CD14-positive monocyte (primary cell): ENCODE measurements at regions not wholly inside any gene's neighbourhood (a gene's known extent, or its start where the extent isn't known, plus 50 kb on each side); places are given as distances from the start of the nearest gene placed in this dataset.

ENCODE experiments used
- DNase-seq, 3 donors: peaks; one replicate each; pipeline ENCODE4 v3.0.0-alpha.2; 2011 to 2022
- H2AFZ ChIP-seq: 2 replicates; pipeline ENCODE4 v1.6.0; 2012; ENCODE audit warnings: mild to moderate bottlenecking, low read depth, low read length, inconsistent platforms; ENCODE audit not compliant: insufficient read depth, poor library complexity, severe bottlenecking
- H3K27ac ChIP-seq, 2 donors: 1 replicate in 1 of 2; 2 replicates in 1 of 2; pipeline ENCODE4 v1.5.1; 2012 to 2013; ENCODE audit warnings: low read length in 2 of 2, control low read depth in 1 of 2, inconsistent platforms in 1 of 2, low read depth in 1 of 2, mild to moderate bottlenecking in 1 of 2
- H3K27me3 ChIP-seq, 2 donors: one replicate each; pipeline versions ENCODE4 v1.6.0 to v1.6.1; 2011 to 2013; ENCODE audit warnings: low read length in 2 of 2; ENCODE audit not compliant: control insufficient read depth in 2 of 2, insufficient read depth in 2 of 2
- H3K36me3 ChIP-seq, 2 donors: replicated peaks in 1 of 2; 1 replicate in 1 of 2; 2 replicates in 1 of 2; pipeline versions ENCODE4 v1.5.1 to v1.6.1; 2012 to 2013; ENCODE audit warnings: low read length in 2 of 2, control low read depth in 1 of 2, inconsistent platforms in 1 of 2, mild to moderate bottlenecking in 1 of 2; ENCODE audit not compliant: insufficient read depth in 2 of 2, control insufficient read depth in 1 of 2
- H3K4me1 ChIP-seq, 2 donors: 1 replicate in 1 of 2; 2 replicates in 1 of 2; pipeline versions ENCODE4 v1.5.1 to v1.6.1; 2012 to 2013; ENCODE audit warnings: low read length in 2 of 2, control low read depth in 1 of 2, inconsistent platforms in 1 of 2, mild to moderate bottlenecking in 1 of 2, moderate library complexity in 1 of 2; ENCODE audit not compliant: insufficient read depth in 2 of 2, control insufficient read depth in 1 of 2
- H3K4me2 ChIP-seq: replicated peaks from 2 replicates; pipeline ENCODE3; 2012; ENCODE audit warnings: low read length, moderate library complexity, mild to moderate bottlenecking; ENCODE audit not compliant: poor library complexity, severe bottlenecking; ENCODE audit errors: extremely low read depth
- H3K4me3 ChIP-seq, 3 experiments: fragments of 200-600 bp in 1 of 3; sonication (generic) in 1 of 3; replicated peaks in 1 of 3; 1 replicate in 2 of 3; 2 replicates in 1 of 3; pipeline ENCODE4 v1.5.1; 2011 to 2013; ENCODE audit warnings: low read length in 3 of 3, mild to moderate bottlenecking in 3 of 3, control low read depth in 2 of 3, low read depth in 2 of 3, inconsistent platforms in 1 of 3, moderate library complexity in 1 of 3
- H3K79me2 ChIP-seq: 2 replicates; pipeline ENCODE4 v1.6.0; 2012; ENCODE audit warnings: mild to moderate bottlenecking, control low read depth, inconsistent platforms, low read length, moderate library complexity; ENCODE audit not compliant: insufficient read depth
- H3K9ac ChIP-seq: 2 replicates; pipeline ENCODE4 v1.6.0; 2017; ENCODE audit warnings: low read length, mild to moderate bottlenecking; ENCODE audit not compliant: insufficient read depth, poor library complexity, severe bottlenecking
- H3K9me3 ChIP-seq, 2 donors: replicated peaks in 1 of 2; 1 replicate in 1 of 2; 2 replicates in 1 of 2; pipeline versions ENCODE4 v1.5.1 to v1.6.1; 2012 to 2013; ENCODE audit warnings: low read length in 2 of 2, control low read depth in 1 of 2; ENCODE audit not compliant: control insufficient read depth in 1 of 2, insufficient read depth in 1 of 2
- H4K20me1 ChIP-seq: 2 replicates; pipeline ENCODE4 v1.6.0; 2012; ENCODE audit warnings: mild to moderate bottlenecking, low read length, control low read depth, moderate library complexity; ENCODE audit not compliant: insufficient read depth
- H3K27ac Mint-ChIP-seq, 7 donors: one replicate each; pipeline ENCODE4 v1.8.0; 2020; ENCODE audit warnings: mild to moderate bottlenecking in 7 of 7, mixed read lengths in 7 of 7, moderate library complexity in 6 of 7, inconsistent platforms in 2 of 7
- H3K27me3 Mint-ChIP-seq, 3 donors: one replicate each; pipeline ENCODE4 v1.8.0; 2021 to 2022; ENCODE audit warnings: low read depth in 3 of 3, mild to moderate bottlenecking in 3 of 3, mixed read lengths in 3 of 3, moderate library complexity in 3 of 3, inconsistent platforms in 1 of 3
- H3K36me3 Mint-ChIP-seq, 2 donors: one replicate each; pipeline ENCODE4 v1.8.0; 2020; ENCODE audit warnings: mixed read lengths in 2 of 2, inconsistent platforms in 1 of 2, mild to moderate bottlenecking in 1 of 2
- H3K4me1 Mint-ChIP-seq: one replicate; pipeline ENCODE4 v1.8.0; 2020; ENCODE audit warnings: mild to moderate bottlenecking, mixed read lengths
- H3K4me3 Mint-ChIP-seq, 2 donors: one replicate each; pipeline ENCODE4 v1.8.0; 2020; ENCODE audit warnings: mild to moderate bottlenecking in 2 of 2, mixed read lengths in 2 of 2, moderate library complexity in 1 of 2
- H3K9me3 Mint-ChIP-seq, 7 donors: one replicate each; pipeline ENCODE4 v1.8.0; 2020 to 2022; ENCODE audit warnings: mixed read lengths in 7 of 7, mild to moderate bottlenecking in 6 of 7, moderate library complexity in 6 of 7, inconsistent platforms in 2 of 7
- CTCF ChIP-seq: fragments of 200-600 bp; IDR thresholded peaks from one replicate; pipeline ENCODE4 v1.8.0; 2022; ENCODE audit warnings: antibody characterized with exemption, mild to moderate bottlenecking
- WGBS: methylation state at CpG from one replicate; pipeline ENCODE4 v1.1.5; 2013; ENCODE audit warnings: missing lambda C conversion rate; ENCODE audit not compliant: insufficient coverage; 5-methylcytosine and 5-hydroxymethylcytosine counted together
- intact Hi-C, 2 donors: fragments of 100-400 bp; cut with micrococcal nuclease; formaldehyde crosslinking; loops; one replicate each; pipeline versions ENCODE4 v1.15.0 to v1.15.1; 2023

DNA sequence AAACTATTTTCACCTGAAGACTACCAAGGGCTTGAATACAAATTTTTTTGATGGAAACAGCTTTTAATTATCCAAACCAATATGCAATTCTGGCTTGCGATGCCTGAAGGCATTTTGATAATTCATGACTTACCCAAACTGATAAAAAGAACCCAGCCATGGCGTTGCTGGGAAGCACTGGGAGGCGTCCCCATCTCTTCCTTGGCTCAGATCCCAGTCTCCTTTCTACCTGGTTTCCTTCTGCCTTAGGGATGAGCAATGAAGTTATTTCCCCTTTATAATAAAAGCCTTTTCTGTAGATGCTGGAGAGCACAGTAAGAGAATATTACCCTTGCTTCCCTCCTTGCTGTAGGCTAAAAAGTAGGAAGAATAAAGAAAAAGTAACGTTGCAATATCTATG lies 129.1 kb upstream of the ANK3 start:
- intact Hi-C loops, result no loop called here
- H2AFZ ChIP-seq, result no peak overlapping the region
- no peak overlapping the region for H3K9ac ChIP-seq
- peaks cover 0 to 2% (median 0%) of the 10 kb centered on the region in 3 donors for H3K27me3 Mint-ChIP-seq
- WGBS, result 100% methylated on average over 3 of the region's 4 CpGs
- H3K4me1 Mint-ChIP-seq, result no peaks in the 10 kb centered on the region
- no peak overlapping the region for H3K4me3 Mint-ChIP-seq
- H3K4me2 ChIP-seq, result no peak overlapping the region
- H3K36me3 Mint-ChIP-seq, result no peaks in the 10 kb centered on the region
- H3K4me1 ChIP-seq, result no peaks in the 10 kb centered on the region
- no peak overlapping the region for H3K27ac ChIP-seq
- H3K27me3 ChIP-seq, result no peaks in the 10 kb centered on the region
- no peak for TF ChIP-seq CTCF
- no peak overlapping the region for H3K27ac Mint-ChIP-seq
- DNase-seq, result no peak
- no peaks in the 10 kb centered on the region for H4K20me1 ChIP-seq
- no peaks in the 10 kb centered on the region for H3K36me3 ChIP-seq
- no peak overlapping the region for H3K4me3 ChIP-seq
- H3K9me3 ChIP-seq, result no peaks in the 10 kb centered on the region
- H3K9me3 Mint-ChIP-seq, result peaks cover 0 to 2% (median 0%) of the 10 kb centered on the region in 7 donors
- H3K79me2 ChIP-seq, result no peaks in the 10 kb centered on the region

- Histone ChIP-seq H2AFZ (no peak overlapping the region), H3K4me3 (no peak overlapping the region), H3K79me2 (no peaks in the 10 kb centered on the region), H3K9ac (no peak overlapping the region), H3K9me3 (no peaks in the 10 kb centered on the region), H3K36me3 (no peaks in the 10 kb centered on the region), H3K4me2 (no peak overlapping the region), H3K27ac (no peak overlapping the region), H3K27me3 (no peaks in the 10 kb centered on the region), H4K20me1 (no peaks in the 10 kb centered on the region), H3K4me1 (no peaks in the 10 kb centered on the region)
- peaks cover 0 to 2% (median 0%) of the 10 kb centered on the region in 3 donors for H3K27me3 Mint-ChIP-seq
- TF ChIP-seq CTCF, result no peak
- H3K4me1 Mint-ChIP-seq, result peaks cover 4% of the 10 kb centered on the region
- WGBS, result 90% methylated on average over 3 of the region's 3 CpGs
- H3K4me3 Mint-ChIP-seq, result no peak overlapping the region
- no peaks in the 10 kb centered on the region for H3K36me3 Mint-ChIP-seq
- DNase-seq, result no peak
- H3K9me3 Mint-ChIP-seq, result no peaks in the 10 kb centered on the region
- intact Hi-C loops, result no loop called here
- H3K27ac Mint-ChIP-seq, result no peak overlapping the region
Measured at GRCh38 chr10:60517805-60518204, 128.1 kb upstream of the ANK3 start.
